DOHH2 (cell line): ENCODE measurements at regions not wholly inside any gene's neighbourhood (a gene's known extent, or its start where the extent isn't known, plus 50 kb on each side); places are given as distances from the start of the nearest gene placed in this dataset.

ENCODE experiments used
- EZH2phosphoT487 ChIP-seq: fragments of 200-600 bp; sonication (generic); IDR thresholded peaks from 2 replicates; pipeline ENCODE4 v1.6.1; 2017; ENCODE audit warnings: borderline replicate concordance, mild to moderate bottlenecking, antibody characterized with exemption, low read length, moderate library complexity, mixed read lengths
- TF ChIP-seq, protein P1 (sequence below): fragments of 200-600 bp; sonication (generic); IDR thresholded peaks from one replicate; pipeline ENCODE4 v1.5.1; 2014; ENCODE audit warnings: antibody characterized with exemption, mild to moderate bottlenecking, low read depth, low read length; ENCODE audit not compliant: poor library complexity, severe bottlenecking

DNA sequence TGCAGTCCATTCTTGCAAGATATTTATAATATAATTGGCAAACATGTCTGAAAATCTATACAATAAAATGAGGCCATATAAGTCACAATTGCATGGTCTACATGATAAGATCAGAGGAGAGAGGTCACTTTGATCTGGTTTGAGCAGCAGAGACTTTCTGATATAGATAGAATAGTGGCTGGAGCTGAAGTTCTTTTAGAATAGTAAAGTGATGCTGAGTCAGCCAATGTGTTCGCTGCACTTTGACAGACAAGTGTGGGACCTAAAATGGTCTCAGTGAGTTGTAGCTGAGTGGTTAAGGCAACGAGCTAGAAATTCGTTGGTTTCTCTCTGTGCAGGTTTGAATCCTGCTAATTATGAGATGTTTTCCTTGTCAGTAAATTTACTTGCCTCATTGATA, 257.0 kb upstream of the C11orf87 start:
- TF ChIP-seq, protein P1, sequence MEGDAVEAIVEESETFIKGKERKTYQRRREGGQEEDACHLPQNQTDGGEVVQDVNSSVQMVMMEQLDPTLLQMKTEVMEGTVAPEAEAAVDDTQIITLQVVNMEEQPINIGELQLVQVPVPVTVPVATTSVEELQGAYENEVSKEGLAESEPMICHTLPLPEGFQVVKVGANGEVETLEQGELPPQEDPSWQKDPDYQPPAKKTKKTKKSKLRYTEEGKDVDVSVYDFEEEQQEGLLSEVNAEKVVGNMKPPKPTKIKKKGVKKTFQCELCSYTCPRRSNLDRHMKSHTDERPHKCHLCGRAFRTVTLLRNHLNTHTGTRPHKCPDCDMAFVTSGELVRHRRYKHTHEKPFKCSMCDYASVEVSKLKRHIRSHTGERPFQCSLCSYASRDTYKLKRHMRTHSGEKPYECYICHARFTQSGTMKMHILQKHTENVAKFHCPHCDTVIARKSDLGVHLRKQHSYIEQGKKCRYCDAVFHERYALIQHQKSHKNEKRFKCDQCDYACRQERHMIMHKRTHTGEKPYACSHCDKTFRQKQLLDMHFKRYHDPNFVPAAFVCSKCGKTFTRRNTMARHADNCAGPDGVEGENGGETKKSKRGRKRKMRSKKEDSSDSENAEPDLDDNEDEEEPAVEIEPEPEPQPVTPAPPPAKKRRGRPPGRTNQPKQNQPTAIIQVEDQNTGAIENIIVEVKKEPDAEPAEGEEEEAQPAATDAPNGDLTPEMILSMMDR: no peak
- no peak for TF ChIP-seq EZH2phosphoT487
